ELR (cell line): ENCODE measurements at regions not wholly inside any gene's neighbourhood (a gene's known extent, or its start where the extent isn't known, plus 50 kb on each side); places are given as distances from the start of the nearest gene placed in this dataset.
A peak's percentile ranks its signal among the peaks of the same experiment; 100 is the strongest.
"Not testable (repeated sequence)": the region's sequence is repeated elsewhere in the genome, so short reads cannot be mapped to it uniquely, and the experiment has no call there.

Source experiments
- DNase-seq: peaks from one replicate; pipeline ENCODE4 v3.0.0-alpha.2; 2015; ENCODE audit warnings: low read depth

DNA sequence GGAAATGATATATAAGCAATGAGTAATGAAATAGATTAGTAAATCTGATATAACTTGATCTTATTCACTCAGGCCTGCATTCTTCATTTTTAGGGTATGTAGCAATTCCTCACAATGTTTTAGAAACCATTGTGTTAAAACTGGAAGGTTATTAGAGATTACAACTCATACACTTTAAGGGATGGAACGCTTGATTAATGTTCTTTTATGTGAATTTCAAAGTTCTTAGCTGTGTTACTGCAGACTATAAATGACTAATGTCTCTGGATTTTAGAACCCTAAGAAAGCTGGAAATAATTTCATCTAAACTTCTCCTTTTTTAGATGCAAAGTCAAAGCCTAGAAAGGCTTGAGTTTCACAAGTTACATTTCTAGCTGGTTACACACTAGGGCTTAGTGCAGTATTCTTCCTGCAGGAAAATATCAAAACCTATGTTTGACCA is 148.2 kb upstream of the CLEC14A start:
- peak; percentile 88 for DNase-seq

DNA sequence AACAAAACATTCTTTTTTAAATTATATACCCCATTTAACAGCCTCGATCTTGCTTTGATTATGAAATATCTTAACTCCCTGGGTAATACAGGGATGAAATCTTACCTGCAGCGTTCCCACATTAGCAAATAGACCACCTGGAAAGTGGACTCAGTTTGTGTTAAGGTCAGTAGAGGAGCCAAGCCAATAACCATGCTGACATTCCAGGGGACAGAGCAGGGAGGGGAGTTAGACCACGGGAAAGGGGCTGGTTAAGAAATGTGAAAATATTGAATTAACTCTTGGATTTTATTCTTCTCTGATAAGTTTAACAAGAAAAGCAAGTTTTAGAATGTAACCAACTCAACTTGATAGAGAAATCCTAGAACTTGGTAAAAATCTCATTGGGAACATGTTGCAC is 144.9 kb upstream of the CLEC14A start:
- DNase-seq: no peak

DNA sequence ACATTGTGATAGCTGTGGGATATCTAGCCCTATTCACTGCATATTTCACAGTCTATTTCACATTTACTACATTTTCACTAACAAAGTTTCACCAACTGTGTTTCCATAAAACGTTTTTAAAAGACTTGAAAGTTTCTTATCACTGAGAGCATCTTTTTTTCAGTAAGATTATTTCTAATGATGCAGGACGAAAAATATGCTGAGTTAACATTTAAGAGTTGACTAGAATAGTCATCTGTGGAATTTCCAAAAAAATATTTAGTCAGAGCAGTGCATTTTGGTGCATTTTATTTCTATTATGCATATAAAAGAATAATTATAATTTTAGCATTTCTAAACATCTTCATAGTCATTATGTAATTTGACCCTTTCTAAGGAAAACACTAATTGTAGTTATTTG is 143.8 kb upstream of the CLEC14A start:
- DNase-seq: no peak

DNA sequence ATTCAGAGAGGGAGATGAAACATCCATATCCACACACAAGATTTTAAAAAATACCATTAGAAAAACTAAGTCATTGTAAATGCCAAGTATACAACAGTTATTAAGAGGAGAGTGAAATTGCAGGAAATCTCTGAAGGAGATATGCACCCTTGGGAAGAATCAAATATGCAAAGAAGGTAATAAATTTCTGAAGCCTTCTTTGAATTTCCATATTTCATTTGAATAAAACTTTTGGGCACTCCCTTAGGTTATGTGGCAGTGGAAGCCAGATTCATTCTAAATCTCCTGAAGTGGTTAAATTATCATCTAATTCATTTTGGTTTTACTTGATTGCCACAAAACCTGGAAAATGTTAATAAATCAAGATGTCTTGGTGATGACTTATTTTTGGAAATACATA is 138.9 kb upstream of the CLEC14A start:
- DNase-seq: no peak

DNA sequence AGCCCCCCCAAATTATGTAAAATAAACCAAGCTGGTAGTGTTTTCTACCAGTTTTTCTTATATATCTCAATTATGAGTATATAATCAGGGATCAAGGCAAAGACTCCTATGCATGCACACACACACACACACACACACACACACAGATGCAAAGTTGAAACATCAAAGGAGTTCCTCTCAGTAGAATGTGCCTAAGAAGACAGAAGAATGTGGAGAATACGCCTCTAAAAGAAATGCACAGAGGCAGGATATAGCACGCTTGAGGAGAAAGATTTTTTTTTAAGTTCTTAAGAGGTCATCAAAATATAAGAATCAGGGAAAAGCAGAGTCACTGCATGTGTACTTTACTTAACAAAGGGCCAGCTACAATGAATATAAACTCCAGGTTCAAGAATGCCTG is 138.2 kb upstream of the CLEC14A start:
- no peak for DNase-seq

DNA sequence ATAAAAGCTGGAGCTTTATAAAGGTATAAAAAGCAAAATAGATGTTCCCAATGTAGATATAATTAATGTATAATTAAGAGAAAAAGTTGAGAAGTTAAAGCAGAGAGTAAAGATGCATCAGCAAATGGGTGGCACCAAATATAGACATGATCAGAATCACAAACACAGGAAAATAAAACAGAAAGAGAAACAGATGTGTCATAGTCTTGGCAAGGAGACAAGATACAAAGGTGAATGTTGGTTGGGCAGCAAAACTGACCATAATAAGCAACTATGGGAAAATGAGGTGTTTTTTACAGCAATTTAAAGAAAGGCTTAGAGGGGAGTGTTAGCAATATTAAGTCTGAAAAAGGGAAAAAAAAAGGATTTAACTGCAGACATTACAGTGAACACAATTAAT is 135.4 kb upstream of the CLEC14A start:
- peak; percentile 71 for DNase-seq

GRCh38 chr14:38389681-38390080 is 133.8 kb upstream of the CLEC14A start:
- DNase-seq: peak; percentile 31

GRCh38 chr14:38387821-38388220 is 131.9 kb upstream of the CLEC14A start:
- no peak for DNase-seq

DNA sequence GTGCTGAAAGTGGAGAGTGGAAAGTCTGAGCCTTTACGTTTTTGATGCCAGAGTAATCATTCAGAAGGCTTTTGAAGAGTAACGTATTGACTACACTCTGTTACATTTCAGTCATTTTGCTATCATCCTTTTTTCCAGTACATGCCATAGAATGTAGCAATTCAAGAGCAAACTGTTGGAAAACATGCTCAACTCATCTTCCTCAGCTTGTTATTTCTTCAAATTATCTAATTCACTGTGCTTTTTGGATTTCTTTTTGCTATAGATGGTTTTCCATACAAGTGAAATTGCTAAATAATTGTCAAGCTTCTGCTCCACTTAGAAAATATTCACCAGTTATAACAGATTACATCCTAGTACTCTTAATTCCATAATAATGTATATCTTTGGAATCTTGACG is 129.9 kb upstream of the CLEC14A start:
- no peak for DNase-seq

DNA sequence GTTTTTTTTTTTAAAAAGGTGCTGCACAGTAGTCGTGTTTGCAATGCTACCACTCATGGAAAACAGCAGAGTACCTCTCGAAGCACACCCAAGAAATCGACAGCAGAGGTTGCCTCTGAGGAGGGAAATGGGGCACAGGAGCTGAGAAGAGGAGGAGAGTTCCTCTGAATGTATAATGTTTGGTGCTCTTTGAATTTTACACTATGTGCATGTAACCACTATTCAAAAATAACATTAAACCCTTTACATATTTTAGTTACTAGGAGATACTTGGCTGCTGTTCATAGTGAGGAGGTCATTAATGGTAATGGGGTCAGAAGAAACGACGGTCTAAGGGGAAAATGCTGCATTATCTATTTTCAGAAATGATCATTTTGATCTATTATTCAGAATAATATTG is 129.4 kb upstream of the CLEC14A start:
- no peak for DNase-seq

DNA sequence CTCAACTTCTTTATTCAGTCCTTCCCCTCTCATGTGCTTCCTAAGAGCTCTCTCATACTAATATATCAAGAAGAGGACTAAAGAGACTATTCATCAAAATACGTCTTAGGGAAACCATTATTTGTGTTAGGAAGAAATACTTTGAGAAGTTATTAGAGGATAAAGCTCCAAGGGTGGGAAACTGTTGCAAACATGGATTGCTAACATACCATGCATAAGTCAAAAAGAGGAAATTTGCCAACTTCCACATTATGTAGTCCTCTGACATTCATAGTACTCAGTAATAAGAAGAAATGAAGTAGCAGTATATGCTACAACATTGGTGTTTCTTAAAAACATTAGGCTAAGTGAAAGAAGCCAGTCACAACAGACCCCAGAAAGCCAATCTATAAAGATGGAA is 128.8 kb upstream of the CLEC14A start:
- DNase-seq: no peak

DNA sequence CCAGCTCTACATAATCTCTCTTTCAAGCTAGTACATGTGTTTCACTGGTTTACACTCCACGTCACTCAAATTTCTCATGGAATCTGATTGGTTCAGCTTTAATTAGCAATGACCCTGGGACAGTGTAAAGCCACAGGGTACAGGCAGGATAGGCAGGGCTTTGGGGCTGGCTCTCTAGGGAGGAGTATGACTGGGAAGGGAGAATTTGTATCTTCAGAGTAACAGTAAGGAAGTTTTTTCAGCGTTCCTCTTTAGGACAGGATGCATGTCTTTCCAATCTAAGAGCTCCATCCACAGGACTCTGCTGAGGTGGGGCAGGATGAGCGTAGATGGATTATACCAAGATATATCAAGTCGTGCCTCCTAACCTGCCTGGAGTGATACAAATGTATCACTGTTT is 112.0 kb upstream of the CLEC14A start:
- DNase-seq: no peak

DNA sequence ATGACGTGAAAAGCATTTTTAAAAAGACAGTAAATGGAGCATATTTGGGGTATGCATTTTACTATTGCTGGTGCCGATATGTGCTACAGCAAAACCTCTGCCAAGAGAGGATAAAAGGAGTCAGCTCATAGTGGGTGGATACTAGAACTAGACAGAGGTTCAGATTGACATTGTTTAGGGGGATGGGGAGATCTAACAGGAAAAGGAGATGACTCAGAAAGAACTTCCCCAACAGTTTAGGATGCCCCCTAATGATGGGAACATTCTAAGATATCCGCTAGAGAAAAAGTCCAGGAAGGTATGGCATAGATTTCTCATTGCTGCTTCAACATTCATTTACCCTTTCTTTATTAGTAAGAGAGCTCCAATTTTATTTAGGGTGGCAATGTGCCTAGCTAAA is 110.5 kb upstream of the CLEC14A start:
- peak; percentile 35 for DNase-seq

GRCh38 chr14:38363217-38363616 is 107.3 kb upstream of the CLEC14A start:
- DNase-seq: no peak

DNA sequence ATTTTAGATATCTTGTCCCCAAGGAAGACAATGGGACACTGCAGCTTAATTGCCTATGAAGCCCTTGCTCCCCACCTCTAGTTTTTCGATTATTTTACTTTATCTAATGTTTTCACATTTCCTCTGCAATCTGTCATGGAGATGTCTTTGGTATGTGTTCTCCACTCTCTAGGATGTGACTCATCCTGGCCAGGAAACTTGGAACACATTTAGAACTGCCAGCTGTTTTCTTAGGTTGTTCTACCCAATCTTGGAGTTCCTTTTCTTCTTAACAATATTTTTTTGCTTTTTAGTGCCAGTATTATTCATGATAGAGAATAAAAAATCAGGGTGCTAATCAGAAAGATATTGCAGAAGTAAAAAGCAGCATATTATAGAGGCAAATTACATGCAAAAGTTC is 101.7 kb upstream of the CLEC14A start:
- DNase-seq: peak; percentile 81

GRCh38 chr14:38355473-38355872 is 99.6 kb upstream of the CLEC14A start:
- not testable (repeated sequence) for DNase-seq

DNA sequence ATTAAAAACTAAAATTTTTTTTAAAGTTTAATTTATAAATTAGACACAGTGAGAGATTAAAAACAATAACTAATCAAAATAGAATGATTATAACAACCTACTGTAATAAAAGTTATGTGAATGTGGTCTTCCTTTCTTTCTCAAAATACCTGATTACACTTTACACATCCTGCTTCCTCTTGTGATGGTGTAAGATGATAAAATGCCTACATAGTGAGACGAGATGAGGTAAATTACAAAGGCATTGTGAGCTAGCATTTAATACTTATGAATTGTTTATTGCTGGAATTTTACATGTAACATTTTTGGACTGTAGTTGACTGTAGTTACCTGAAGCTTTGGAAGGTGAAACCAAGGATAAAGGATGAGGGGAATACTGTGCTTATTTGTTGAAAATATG is 94.2 kb upstream of the CLEC14A start:
- DNase-seq: peak; percentile 31

DNA sequence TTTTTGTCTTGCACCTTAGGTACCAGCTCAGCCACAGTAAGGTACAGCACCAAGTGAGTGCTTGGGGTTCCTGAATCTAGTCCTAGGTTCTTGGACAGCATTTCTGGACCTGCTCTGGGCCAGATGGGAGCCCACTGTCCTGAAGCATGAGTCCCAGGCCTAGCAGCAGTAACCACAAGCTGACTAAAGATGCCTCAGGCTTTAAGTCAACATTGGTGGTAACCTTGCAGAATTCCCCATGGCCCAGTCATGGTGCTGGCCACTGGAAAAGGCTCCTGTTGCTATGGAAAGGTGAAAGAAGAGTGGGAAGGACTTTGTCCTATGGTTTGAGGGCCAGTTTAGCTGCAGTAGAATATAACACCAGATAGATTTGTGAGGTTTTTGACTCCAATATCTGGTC is 86.9 kb upstream of the CLEC14A start:
- DNase-seq: peak; percentile 98

- peak; percentile 92 for DNase-seq
These were observed 83.8 kb upstream of the CLEC14A start for GRCh38 chr14:38339696-38340095.

DNA sequence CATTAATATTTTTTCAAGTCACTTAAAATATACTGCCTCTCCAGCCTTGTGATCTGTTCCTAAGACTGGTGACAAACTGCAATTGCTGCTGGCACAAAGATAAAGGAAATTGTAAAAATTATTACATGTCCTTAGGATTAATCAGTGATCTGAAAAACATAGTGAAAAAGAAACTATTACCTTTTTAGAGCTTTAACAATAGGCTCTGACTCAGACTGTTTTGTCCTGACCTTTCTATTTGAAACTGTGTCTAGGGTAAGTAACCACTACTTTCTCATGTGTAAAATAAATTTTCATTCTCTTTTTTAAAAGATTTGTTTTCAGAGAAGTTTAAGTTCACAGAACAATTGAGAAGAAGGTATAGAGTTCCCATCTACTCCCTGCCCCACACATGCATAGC is 80.4 kb upstream of the CLEC14A start:
- DNase-seq: no peak

GRCh38 chr14:38330275-38330674 is 74.4 kb upstream of the CLEC14A start:
- DNase-seq: no peak

- DNase-seq: no peak
These were observed 73.4 kb upstream of the CLEC14A start for GRCh38 chr14:38329246-38329645.

DNA sequence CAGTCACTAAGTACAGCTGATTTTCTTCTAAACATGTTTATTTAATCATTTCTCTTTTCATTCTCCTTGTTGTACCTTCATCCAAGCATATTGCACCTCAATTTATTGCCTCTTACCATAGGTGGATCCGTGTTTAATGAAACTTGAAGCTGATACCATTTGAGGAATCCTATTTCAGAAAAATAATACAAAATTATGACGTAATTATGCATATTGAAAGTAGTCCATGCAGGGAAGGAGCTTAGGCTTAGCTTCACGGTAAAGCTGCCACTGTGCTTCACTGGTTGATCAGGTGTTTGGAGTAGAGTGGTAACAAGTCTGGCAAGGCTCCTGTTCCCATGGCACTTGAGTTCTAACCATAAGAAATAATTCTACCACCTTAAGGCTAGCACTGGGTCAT is 61.0 kb upstream of the CLEC14A start:
- no peak for DNase-seq

DNA sequence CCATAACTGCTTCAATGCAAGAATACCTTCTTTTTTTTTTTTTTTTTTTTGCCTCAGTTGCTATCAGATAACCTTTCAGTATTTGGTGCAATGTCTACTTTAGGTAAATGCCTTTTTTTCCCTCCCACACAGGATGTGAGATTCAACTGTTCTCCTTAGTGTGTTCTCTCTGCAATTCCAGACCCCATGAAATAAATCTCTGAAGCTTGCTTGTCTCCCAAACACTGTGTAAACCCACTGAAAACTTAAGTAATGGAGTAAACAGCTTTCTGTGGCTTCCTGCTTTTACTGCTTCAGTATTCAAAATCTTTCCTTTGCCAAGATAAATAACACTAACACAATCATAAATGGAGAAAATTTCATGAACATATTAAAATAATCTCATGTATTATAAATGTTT is 55.8 kb upstream of the CLEC14A start:
- no peak for DNase-seq

- no peak for DNase-seq
These were observed 54.6 kb upstream of the CLEC14A start for GRCh38 chr14:38310420-38310995.
